ENCODE measurements at regions not wholly inside any gene's neighbourhood (a gene's known extent, or its start where the extent isn't known, plus 50 kb on each side); places are given as distances from the start of the nearest gene placed in this dataset.

GRCh38 chr13:106961216-106961615 is 393.3 kb upstream of the ARGLU1 start:
- Mint-ChIP-seq H3K4me1 (no peaks in the 10 kb centered on the region), H3K27me3 (peaks cover 0 to 5% (median 0%) of the 10 kb centered on the region in 3 donors), H3K27ac (no peak overlapping the region), H3K4me3 (no peak overlapping the region), H3K9me3 (no peaks in the 10 kb centered on the region), H3K36me3 (no peaks in the 10 kb centered on the region)
- DNase-seq (no peak), ATAC-seq (ENCODE audit: low read depth in 2 of 2) (no peak)

GRCh38 chr13:106958621-106959048 is 390.7 kb upstream of the ARGLU1 start:
- Mint-ChIP-seq H3K4me3 (no peak overlapping the region), H3K27ac (no peak overlapping the region), H3K36me3 (peaks cover 4 to 8% of the 10 kb centered on the region in 2 donors), H3K9me3 (peaks cover 3 to 21% (median 4%) of the 10 kb centered on the region in 7 donors), H3K27me3 (peaks cover 0 to 5% (median 0%) of the 10 kb centered on the region in 3 donors), H3K4me1 (no peaks in the 10 kb centered on the region)
- no peak for ATAC-seq (ENCODE audit: low read depth in 2 of 2)
- DNase-seq: no peak

DNA sequence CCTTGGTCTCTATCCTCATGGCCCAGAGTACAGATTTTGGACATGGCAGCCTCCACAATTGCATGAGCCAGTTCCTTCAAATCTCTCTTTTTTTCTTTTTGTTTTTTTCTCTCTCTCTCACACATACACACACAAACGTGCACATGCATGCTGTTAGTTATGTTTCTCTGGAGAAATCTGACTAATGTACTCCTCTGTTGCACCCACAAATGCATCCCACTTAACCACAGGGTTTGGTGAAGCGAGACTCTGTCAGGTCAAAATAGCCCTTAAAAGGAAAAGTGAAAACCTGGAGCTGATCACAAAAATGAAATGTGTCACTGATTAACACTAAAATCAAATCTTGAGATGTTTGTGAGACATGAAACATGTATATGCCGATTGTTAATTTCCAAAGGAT is 374.6 kb upstream of the ARGLU1 start:
- DNase-seq: no peak
- no peaks in the 10 kb centered on the region for H3K36me3 Mint-ChIP-seq
- H3K27me3 Mint-ChIP-seq: no peaks in the 10 kb centered on the region
- H3K27ac Mint-ChIP-seq: no peak overlapping the region
- no peaks in the 10 kb centered on the region for H3K4me1 Mint-ChIP-seq
- ATAC-seq (ENCODE audit: low read depth in 2 of 2): no peak
- H3K4me3 Mint-ChIP-seq: no peak overlapping the region
- no peaks in the 10 kb centered on the region for H3K9me3 Mint-ChIP-seq

GRCh38 chr13:106941779-106942178 is 373.8 kb upstream of the ARGLU1 start:
- no peak overlapping the region for H3K27ac Mint-ChIP-seq

DNA sequence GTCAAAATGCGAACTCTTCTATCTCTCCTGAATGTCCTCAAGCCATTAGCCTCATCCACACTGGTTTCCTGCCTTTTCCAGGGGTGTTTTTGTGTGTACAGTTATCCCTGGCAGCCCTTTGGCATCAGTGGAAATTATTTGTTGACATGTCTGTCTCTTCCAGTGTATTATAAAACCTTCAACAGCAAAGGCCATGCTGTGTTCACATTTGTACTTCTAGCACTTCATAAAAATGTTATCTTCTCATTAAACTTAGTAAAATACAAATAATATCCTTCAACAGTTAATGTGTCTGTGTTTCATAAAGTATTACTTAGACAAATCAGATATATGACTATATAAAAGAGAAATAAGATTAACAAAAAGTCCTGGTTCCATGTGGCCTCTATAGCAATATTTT is 359.5 kb upstream of the ARGLU1 start:
- no peaks in the 10 kb centered on the region for H3K4me1 Mint-ChIP-seq
- peaks cover 0 to 2% (median 0%) of the 10 kb centered on the region in 7 donors for H3K9me3 Mint-ChIP-seq
- no peaks in the 10 kb centered on the region for H3K36me3 Mint-ChIP-seq
- no peak for DNase-seq
- no peak for ATAC-seq (ENCODE audit: low read depth in 2 of 2)
- no peak overlapping the region for H3K27ac Mint-ChIP-seq
- no peak overlapping the region for H3K4me3 Mint-ChIP-seq
- peaks cover 18 to 42% (median 31%) of the 10 kb centered on the region in 3 donors for H3K27me3 Mint-ChIP-seq

More at GRCh38 chr13:106941779-106942178, 373.8 kb upstream of the ARGLU1 start:
- H3K9me3 Mint-ChIP-seq: no peaks in the 10 kb centered on the region
- H3K4me1 Mint-ChIP-seq: no peaks in the 10 kb centered on the region
- no peak for DNase-seq
- H3K4me3 Mint-ChIP-seq: no peak overlapping the region
- no peak for ATAC-seq (ENCODE audit: low read depth in 2 of 2)
- no peaks in the 10 kb centered on the region for H3K36me3 Mint-ChIP-seq
- no peaks in the 10 kb centered on the region for H3K27me3 Mint-ChIP-seq

DNA sequence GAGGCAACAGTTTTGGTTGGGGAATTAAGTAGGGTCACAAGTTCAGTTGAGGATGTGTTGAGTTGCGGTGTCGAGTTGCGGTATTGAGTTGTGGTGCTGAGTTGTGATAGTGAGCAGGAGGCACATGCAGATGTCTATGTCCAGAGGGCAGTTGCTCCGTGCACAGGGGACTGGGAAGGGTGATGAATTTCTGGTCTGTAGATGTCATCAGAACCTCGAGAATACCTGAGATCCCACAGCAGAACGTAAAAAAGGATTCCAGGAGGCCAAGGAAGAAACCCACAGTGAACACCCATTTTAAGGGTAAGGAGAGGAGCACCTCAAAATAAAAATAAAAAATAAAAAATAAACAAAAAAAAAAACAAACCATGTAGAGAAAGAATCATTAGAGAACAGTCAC is 354.4 kb upstream of the ARGLU1 start:
- no peaks in the 10 kb centered on the region for H3K36me3 Mint-ChIP-seq
- H3K4me1 Mint-ChIP-seq: peaks cover 11 to 18% (median 16%) of the 10 kb centered on the region in 3 donors
- DNase-seq: no peak
- peaks cover 40 to 61% (median 57%) of the 10 kb centered on the region in 3 donors for H3K27me3 Mint-ChIP-seq
- no peak for ATAC-seq (ENCODE audit: low read depth in 2 of 2)
- H3K9me3 Mint-ChIP-seq: no peaks in the 10 kb centered on the region
- H3K4me3 Mint-ChIP-seq: peak overlapping the region in 1 of 8 donors; percentile 20
- H3K27ac Mint-ChIP-seq: no peak overlapping the region

GRCh38 chr13:106919638-106920037 is 351.7 kb upstream of the ARGLU1 start:
- Mint-ChIP-seq H3K9me3 (no peaks in the 10 kb centered on the region), H3K27me3 (peaks cover 42 to 49% (median 42%) of the 10 kb centered on the region in 3 donors), H3K27ac (peak overlapping the region in 2 of 6 donors; percentile 44 to 56), H3K4me1 (peaks cover 11 to 18% (median 16%) of the 10 kb centered on the region in 3 donors), H3K4me3 (peak overlapping the region; percentile 53 to 86 (median 67)), H3K36me3 (no peaks in the 10 kb centered on the region)
- no peak for DNase-seq
- ATAC-seq (ENCODE audit: low read depth in 2 of 2): no peak

- ATAC-seq (ENCODE audit: low read depth in 2 of 2) (peak; percentile 48 to 54), DNase-seq (no peak)
- Mint-ChIP-seq H3K4me3 (peak overlapping the region; percentile 42 to 86 (median 66)), H3K27me3 (peaks cover 37 to 44% (median 43%) of the 10 kb centered on the region in 3 donors), H3K4me1 (peaks cover 11 to 18% (median 16%) of the 10 kb centered on the region in 3 donors), H3K36me3 (no peaks in the 10 kb centered on the region), H3K9me3 (no peaks in the 10 kb centered on the region), H3K27ac (peak overlapping the region in 2 of 6 donors; percentile 11 to 32)
Measured at GRCh38 chr13:106919133-106919532, 351.2 kb upstream of the ARGLU1 start.

GRCh38 chr13:106918557-106918860 is 350.6 kb upstream of the ARGLU1 start:
- Mint-ChIP-seq H3K27ac (no peak overlapping the region), H3K27me3 (peaks cover 37 to 39% (median 37%) of the 10 kb centered on the region in 3 donors), H3K4me3 (peak overlapping the region in 7 of 8 donors; percentile 65 to 91 (median 84)), H3K4me1 (peaks cover 11 to 18% (median 16%) of the 10 kb centered on the region in 3 donors), H3K9me3 (no peaks in the 10 kb centered on the region), H3K36me3 (no peaks in the 10 kb centered on the region)
- DNase-seq (no peak), ATAC-seq (ENCODE audit: low read depth in 2 of 2) (no peak)

DNA sequence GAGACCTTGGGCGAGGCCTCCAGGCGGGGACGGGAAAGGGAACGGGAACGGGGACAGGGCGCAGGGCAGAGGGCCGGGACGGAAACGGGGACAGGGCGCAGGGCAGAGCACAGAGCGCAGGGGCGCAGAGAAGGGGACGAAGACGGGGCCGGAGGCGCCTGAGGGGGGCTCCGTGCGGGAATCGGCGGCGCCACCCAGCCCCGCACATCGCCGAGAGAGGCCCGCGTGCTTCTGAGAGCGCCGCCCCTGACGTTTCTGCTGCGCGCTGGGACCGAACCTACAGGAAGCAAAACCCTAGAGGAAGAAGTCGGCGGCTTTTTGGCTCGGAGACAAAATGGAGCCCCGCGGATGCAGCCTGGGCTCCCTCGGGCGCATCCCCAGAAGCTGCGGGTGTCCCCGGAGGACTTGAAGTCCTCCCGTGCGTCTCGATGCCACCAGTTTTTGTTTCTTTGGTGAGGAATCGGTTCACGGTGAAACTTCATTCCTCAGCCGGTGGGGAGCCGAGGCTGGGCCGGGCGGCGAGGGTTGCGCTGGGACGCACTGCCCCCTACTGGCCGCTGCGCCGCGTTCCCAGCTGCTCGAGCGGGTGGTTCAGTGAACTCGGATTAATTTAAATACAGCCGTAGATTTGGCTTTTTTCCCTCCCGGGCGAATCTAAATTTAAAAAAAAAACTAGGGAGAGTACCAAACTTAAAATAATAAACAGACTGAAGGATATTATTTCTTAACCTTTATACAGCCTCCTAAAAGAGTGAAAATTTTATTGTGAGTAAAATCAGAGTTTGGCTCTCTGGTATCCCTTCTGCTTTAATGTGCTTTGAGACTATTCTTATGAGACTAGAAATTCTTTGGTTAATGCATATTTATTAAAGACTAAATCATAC is 350.0 kb upstream of the ARGLU1 start:
- peak; percentile 78 to 80 for ATAC-seq (ENCODE audit: low read depth in 2 of 2)

GRCh38 chr13:106917024-106917571 is 349.2 kb upstream of the ARGLU1 start:
- no peaks in the 10 kb centered on the region for H3K9me3 Mint-ChIP-seq
- H3K36me3 Mint-ChIP-seq: no peaks in the 10 kb centered on the region
- ATAC-seq (ENCODE audit: low read depth in 2 of 2): no peak
- H3K4me3 Mint-ChIP-seq: peak overlapping the region; percentile 65 to 91 (median 84)
- peak overlapping the region in 2 of 6 donors; percentile 10 to 29 for H3K27ac Mint-ChIP-seq
- no peak for DNase-seq
- H3K4me1 Mint-ChIP-seq: peaks cover 11 to 18% (median 16%) of the 10 kb centered on the region in 3 donors
- H3K27me3 Mint-ChIP-seq: peaks cover 23 to 31% (median 26%) of the 10 kb centered on the region in 3 donors

More for the DNA sequence above, 350.0 kb upstream of the ARGLU1 start:
- Mint-ChIP-seq H3K27ac (peak overlapping the region in 1 of 6 donors; percentile 81), H3K27me3 (peaks cover 31 to 36% (median 32%) of the 10 kb centered on the region in 3 donors), H3K9me3 (no peaks in the 10 kb centered on the region), H3K4me1 (peaks cover 11 to 18% (median 16%) of the 10 kb centered on the region in 3 donors), H3K4me3 (peak overlapping the region; percentile 65 to 91 (median 84)), H3K36me3 (no peaks in the 10 kb centered on the region)
- peak; percentile 50 for DNase-seq

- H3K27ac Mint-ChIP-seq: peak overlapping the region in 1 of 6 donors; percentile 29
- H3K9me3 Mint-ChIP-seq: peaks cover 0 to 6% (median 0%) of the 10 kb centered on the region in 7 donors
- peaks cover 17 to 27% (median 24%) of the 10 kb centered on the region in 3 donors for H3K27me3 Mint-ChIP-seq
- peak overlapping the region in 7 of 8 donors; percentile 50 to 86 (median 79) for H3K4me3 Mint-ChIP-seq
- no peaks in the 10 kb centered on the region for H3K36me3 Mint-ChIP-seq
- DNase-seq (no peak), ATAC-seq (ENCODE audit: low read depth in 2 of 2) (no peak)
- H3K4me1 Mint-ChIP-seq: peaks cover 11 to 18% (median 16%) of the 10 kb centered on the region in 3 donors
Measured at GRCh38 chr13:106916329-106916976, 348.5 kb upstream of the ARGLU1 start.

DNA sequence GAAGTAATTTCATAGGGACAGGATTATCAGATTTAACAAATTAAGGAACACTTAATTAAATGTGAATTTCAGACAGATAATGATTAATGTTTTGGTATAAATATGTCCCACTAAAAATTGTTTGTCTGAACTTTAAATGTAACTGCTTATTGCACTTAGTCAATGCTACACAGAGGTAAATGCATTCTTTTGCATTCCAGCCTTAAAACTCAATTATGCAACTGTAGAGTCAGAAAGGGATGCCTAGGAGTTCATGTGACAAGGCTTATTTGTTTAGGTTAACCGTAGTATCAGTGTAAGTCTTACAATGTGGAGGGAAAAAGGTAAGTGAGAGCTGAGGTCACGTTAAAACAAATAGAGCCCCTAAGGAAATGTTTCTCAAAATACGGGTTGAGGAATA is 347.2 kb upstream of the ARGLU1 start:
- no peaks in the 10 kb centered on the region for H3K36me3 Mint-ChIP-seq
- no peak overlapping the region for H3K4me3 Mint-ChIP-seq
- H3K27me3 Mint-ChIP-seq: peaks cover 9 to 22% (median 18%) of the 10 kb centered on the region in 3 donors
- H3K4me1 Mint-ChIP-seq: peaks cover 11 to 18% (median 16%) of the 10 kb centered on the region in 3 donors
- peaks cover 0 to 7% (median 0%) of the 10 kb centered on the region in 7 donors for H3K9me3 Mint-ChIP-seq
- ATAC-seq (ENCODE audit: low read depth in 2 of 2): no peak
- no peak for DNase-seq
- H3K27ac Mint-ChIP-seq: peak overlapping the region in 1 of 6 donors; percentile 10
